ENCODE measurements at regions not wholly inside any gene's neighbourhood (a gene's known extent, or its start where the extent isn't known, plus 50 kb on each side); places are given as distances from the start of the nearest gene placed in this dataset.

GRCh38 chr7:20504060-20504459 lies 111.4 kb upstream of the ABCB5 start (continued):
- TF ChIP-seq ZFP3 (CRISPR knock-in tag; IDR thresholded peaks at IDR 0.05), result no peak
- TF ChIP-seq ARNTL (CRISPR knock-in tag; IDR thresholded peaks at IDR 0.05; ENCODE audit: borderline replicate concordance, low read depth), result no peak
- TF ChIP-seq ZNF70 (CRISPR knock-in tag; IDR thresholded peaks at IDR 0.05), result no peak

- TF ChIP-seq ZNF70 (CRISPR knock-in tag; IDR thresholded peaks at IDR 0.05) (no peak), TCF4 (CRISPR knock-in tag; IDR thresholded peaks at IDR 0.05; ENCODE audit: borderline replicate concordance) (no peak), SNAI2 (CRISPR knock-in tag; IDR thresholded peaks at IDR 0.05) (no peak), GLIS3 (CRISPR knock-in tag; IDR thresholded peaks at IDR 0.05) (no peak), RARB (CRISPR knock-in tag; IDR thresholded peaks at IDR 0.05) (no peak), POU6F1 (CRISPR knock-in tag; IDR thresholded peaks at IDR 0.05; ENCODE audit: borderline replicate concordance, low read depth) (no peak), CSDC2 (CRISPR knock-in tag; IDR thresholded peaks at IDR 0.05) (no peak)
These were observed 109.3 kb upstream of the ABCB5 start for GRCh38 chr7:20506175-20506574.

GRCh38 chr7:20507157-20507556 lies 108.3 kb upstream of the ABCB5 start:
- TF ChIP-seq OSR1 (CRISPR knock-in tag; IDR thresholded peaks at IDR 0.05) (no peak), CREB5 (CRISPR knock-in tag; IDR thresholded peaks at IDR 0.05; ENCODE audit: low read depth) (no peak), GLIS3 (CRISPR knock-in tag; IDR thresholded peaks at IDR 0.05) (no peak), ISL1 (CRISPR knock-in tag; IDR thresholded peaks at IDR 0.05) (no peak)
- no peak for ATAC-seq

More at GRCh38 chr7:20506175-20506574, 109.3 kb upstream of the ABCB5 start:
- no peak for ATAC-seq

- ATAC-seq, result no peak
- TF ChIP-seq POU6F1 (CRISPR knock-in tag; IDR thresholded peaks at IDR 0.05; ENCODE audit: borderline replicate concordance, low read depth) (no peak), OSR1 (CRISPR knock-in tag; IDR thresholded peaks at IDR 0.05) (no peak), BACH2 (CRISPR knock-in tag; IDR thresholded peaks at IDR 0.05; ENCODE audit: borderline replicate concordance) (no peak), TOX (CRISPR knock-in tag; IDR thresholded peaks at IDR 0.05; ENCODE audit: borderline replicate concordance) (no peak), PATZ1 (CRISPR knock-in tag; IDR thresholded peaks at IDR 0.05; ENCODE audit: borderline replicate concordance) (no peak), TSHZ2 (CRISPR knock-in tag; IDR thresholded peaks at IDR 0.05) (no peak), CSRNP3 (CRISPR knock-in tag; IDR thresholded peaks at IDR 0.05) (no peak), ISL1 (CRISPR knock-in tag; IDR thresholded peaks at IDR 0.05) (no peak)
These were observed 107.4 kb upstream of the ABCB5 start for GRCh38 chr7:20508109-20508508.

Data from SK-N-SH treated with all-trans-retinoic acid at 6 μM for 48 hours (cell line).